ENCODE measurements at regions not wholly inside any gene's neighbourhood (a gene's known extent, or its start where the extent isn't known, plus 50 kb on each side); places are given as distances from the start of the nearest gene placed in this dataset.
"Not testable (repeated sequence)": the region's sequence is repeated elsewhere in the genome, so short reads cannot be mapped to it uniquely, and the experiment has no call there.

DNA sequence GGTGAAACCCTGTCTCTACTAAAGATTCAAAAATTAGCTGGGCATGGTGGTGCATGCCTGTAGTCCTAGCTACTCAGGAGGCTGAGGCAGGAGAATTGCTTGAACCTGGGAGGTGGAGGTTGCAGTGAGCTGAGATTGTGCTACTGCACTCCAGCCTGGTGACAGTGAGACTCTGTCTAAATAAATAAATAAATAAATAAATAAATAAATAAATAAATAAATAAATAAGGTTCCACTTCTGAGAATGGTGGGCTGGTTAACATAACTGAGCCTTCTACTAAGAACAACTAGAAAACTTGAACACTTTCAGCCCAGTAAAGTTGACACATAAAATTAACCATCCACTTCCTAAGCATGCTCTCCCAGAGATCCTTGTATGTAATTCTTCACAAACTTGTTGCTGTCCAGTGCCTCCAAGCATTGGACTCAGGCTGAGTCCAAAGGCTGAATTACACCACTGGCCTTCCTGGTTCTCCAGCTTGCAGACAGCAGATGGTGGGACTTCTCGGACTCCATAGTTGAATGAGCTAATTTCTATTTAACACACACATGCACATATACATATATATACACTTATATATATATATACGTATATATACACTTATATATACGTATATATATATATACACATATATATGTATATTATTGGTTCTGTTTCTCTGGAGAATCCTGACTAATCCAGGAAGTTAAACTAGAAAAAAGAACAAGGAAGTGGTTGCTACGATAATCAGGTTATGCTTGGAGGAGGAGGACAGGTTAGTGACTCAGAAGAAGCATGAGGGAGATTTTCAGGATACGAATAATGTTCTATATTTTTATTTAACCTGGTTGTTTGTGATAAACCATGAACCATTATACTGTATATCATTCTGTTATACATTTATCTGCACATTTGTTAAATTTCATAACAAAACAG, 348.8 kb downstream of the METTL4 start:
- Mint-ChIP-seq H3K4me1 (no peaks in the 10 kb centered on the region), H3K27me3 (peaks cover 4 to 36% (median 35%) of the 10 kb centered on the region in 3 donors), H3K27ac (no peak overlapping the region), H3K4me3 (no peak overlapping the region), H3K9me3 (peaks cover 0 to 2% (median 0%) of the 10 kb centered on the region in 7 donors), H3K36me3 (no peaks in the 10 kb centered on the region)
- DNase-seq (no peak), ATAC-seq (ENCODE audit: low read depth in 2 of 2) (no peak)

DNA sequence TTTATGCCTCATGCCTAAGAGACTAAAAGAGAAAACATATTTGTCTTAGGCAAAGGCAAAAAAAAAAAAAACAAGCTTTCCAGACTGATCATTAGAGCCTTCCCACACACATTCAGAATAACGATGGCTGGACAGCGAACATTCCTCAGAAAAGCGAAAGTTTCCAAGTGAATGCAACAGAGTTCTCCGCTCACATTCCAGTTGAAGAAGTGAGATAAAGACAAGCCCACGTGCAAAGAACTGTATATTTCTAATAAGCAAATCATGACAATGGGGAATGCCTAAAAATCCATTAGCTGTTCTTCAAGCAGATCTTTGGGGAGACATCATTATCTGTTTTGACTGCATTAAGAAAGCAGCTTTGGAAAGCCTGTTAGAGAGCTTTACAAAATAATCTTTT, 347.9 kb downstream of the METTL4 start:
- H3K27me3 Mint-ChIP-seq, result peaks cover 4 to 35% (median 32%) of the 10 kb centered on the region in 3 donors
- H3K4me3 Mint-ChIP-seq, result no peak overlapping the region
- no peak overlapping the region for H3K27ac Mint-ChIP-seq
- peaks cover 0 to 2% (median 0%) of the 10 kb centered on the region in 7 donors for H3K9me3 Mint-ChIP-seq
- ATAC-seq (ENCODE audit: low read depth in 2 of 2), result no peak
- no peak for DNase-seq
- H3K36me3 Mint-ChIP-seq, result no peaks in the 10 kb centered on the region
- no peaks in the 10 kb centered on the region for H3K4me1 Mint-ChIP-seq

DNA sequence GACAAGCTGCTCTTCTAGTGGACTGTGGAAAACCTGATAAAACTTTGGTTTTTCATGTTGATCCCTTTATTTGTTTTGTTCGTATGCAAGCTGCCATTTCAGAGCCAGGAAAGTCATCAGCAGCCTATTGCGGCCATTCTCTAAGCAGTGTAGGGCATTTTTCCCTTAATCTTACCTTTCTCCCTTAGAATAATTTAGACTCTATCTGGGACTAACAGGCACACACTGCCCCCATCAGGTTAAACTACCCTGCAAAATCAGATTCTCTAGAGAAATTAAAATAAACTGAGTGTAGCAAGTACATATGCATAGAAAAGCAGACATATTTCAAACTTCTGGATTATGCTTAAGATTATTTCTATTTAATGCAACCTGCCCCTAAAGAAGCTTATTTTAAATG, 347.5 kb downstream of the METTL4 start:
- DNase-seq (no peak), ATAC-seq (ENCODE audit: low read depth in 2 of 2) (no peak)
- H3K27ac Mint-ChIP-seq, result no peak overlapping the region
- H3K4me3 Mint-ChIP-seq, result no peak overlapping the region
- H3K9me3 Mint-ChIP-seq, result peaks cover 0 to 2% (median 0%) of the 10 kb centered on the region in 7 donors
- H3K4me1 Mint-ChIP-seq, result no peaks in the 10 kb centered on the region
- peaks cover 4 to 32% (median 28%) of the 10 kb centered on the region in 3 donors for H3K27me3 Mint-ChIP-seq
- H3K36me3 Mint-ChIP-seq, result no peaks in the 10 kb centered on the region

DNA sequence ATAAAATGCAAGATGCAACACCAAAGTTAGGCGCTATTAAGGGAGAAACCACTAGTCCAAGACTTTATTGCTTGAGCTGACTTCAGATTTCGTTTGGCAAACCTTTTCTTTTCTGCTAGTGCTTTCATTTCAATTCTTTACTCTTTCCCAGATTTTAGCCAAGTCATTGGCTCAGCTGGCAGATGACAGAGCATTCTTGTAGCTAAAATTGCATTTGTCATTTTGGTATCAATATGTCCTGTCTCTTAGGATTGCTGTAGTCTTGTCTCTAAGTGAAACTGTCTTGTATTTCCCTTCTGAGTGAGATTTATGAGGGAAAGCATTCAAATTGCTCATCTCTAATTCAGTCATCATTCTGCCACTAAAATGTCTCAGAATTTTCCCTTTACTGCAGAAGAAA, 335.1 kb downstream of the METTL4 start:
- no peak for ATAC-seq (ENCODE audit: low read depth in 2 of 2)
- H3K9me3 Mint-ChIP-seq, result no peaks in the 10 kb centered on the region
- H3K27ac Mint-ChIP-seq, result no peak overlapping the region
- peaks cover 0 to 17% (median 13%) of the 10 kb centered on the region in 3 donors for H3K27me3 Mint-ChIP-seq
- H3K36me3 Mint-ChIP-seq, result no peaks in the 10 kb centered on the region
- no peak for DNase-seq
- no peaks in the 10 kb centered on the region for H3K4me1 Mint-ChIP-seq
- no peak overlapping the region for H3K4me3 Mint-ChIP-seq

DNA sequence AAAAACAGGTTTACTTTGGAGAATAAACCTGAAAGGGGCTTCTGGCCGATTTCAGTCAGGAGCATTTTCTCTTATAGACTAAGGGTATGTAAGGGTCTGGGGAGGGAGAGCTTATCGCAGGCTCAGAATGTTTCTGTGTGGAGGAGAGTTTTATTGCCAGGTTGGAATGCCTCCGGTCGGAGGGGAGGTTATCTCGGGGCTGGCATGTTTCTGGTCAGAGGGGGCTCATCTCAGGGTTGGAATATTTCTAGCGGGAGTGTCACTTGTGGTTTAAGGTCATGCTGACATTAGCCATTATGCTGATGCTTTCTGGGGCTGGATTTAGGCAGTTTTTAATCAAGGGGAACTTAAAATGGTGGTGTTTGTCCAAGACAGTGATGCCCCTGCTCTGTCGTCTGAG, 333.6 kb downstream of the METTL4 start:
- no peaks in the 10 kb centered on the region for H3K36me3 Mint-ChIP-seq
- H3K27me3 Mint-ChIP-seq, result peaks cover 0 to 17% (median 13%) of the 10 kb centered on the region in 3 donors
- ATAC-seq (ENCODE audit: low read depth in 2 of 2) (no peak), DNase-seq (no peak)
- H3K27ac Mint-ChIP-seq, result no peak overlapping the region
- H3K9me3 Mint-ChIP-seq, result no peaks in the 10 kb centered on the region
- H3K4me3 Mint-ChIP-seq, result no peak overlapping the region
- H3K4me1 Mint-ChIP-seq, result no peaks in the 10 kb centered on the region

DNA sequence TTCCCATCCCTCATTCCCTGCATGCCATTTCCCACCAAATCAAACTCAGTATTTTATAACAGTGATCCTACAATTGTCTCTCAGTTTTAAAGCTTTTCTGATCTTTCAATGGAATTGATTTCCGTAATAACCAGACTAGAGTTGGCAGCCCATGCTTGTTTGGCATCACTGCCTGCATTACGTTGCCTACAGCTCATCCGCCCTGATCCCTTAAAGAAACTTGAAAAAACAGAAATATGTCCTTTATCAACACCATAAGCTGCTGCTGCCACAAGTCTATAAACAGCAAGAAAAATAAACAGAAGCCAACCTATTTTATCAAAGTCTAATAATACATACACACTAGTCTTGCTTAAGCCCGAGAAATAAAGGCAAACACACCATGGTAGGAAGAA, 331.0 kb downstream of the METTL4 start:
- ATAC-seq (ENCODE audit: low read depth in 2 of 2) (no peak), DNase-seq (no peak)
- H3K4me3 Mint-ChIP-seq, result no peak overlapping the region
- no peak overlapping the region for H3K27ac Mint-ChIP-seq
- H3K4me1 Mint-ChIP-seq, result no peaks in the 10 kb centered on the region
- H3K36me3 Mint-ChIP-seq, result no peaks in the 10 kb centered on the region
- peaks cover 0 to 4% (median 0%) of the 10 kb centered on the region in 7 donors for H3K9me3 Mint-ChIP-seq
- peaks cover 4 to 35% (median 27%) of the 10 kb centered on the region in 3 donors for H3K27me3 Mint-ChIP-seq

DNA sequence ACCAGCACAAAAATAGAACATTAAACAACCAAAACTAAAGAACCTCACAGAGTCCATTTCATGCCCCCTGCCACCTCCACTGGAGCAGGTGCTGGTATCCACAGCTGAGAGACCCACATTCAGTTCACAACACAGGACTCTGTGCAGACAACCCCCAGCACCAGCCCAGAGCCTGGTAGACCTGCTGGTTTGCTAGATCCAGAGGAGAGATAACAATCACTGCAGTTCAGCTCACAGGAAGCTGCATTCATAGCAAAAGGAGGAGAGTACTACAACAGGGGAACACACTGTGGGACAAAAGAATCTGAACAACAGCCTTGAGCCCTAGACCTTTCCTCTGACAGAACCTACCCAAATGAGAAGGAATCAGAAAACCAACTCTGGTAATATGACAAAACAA, 326.7 kb downstream of the METTL4 start:
- peaks cover 0 to 8% of the 10 kb centered on the region in 2 donors for H3K36me3 Mint-ChIP-seq
- H3K27ac Mint-ChIP-seq, result no peak overlapping the region
- peaks cover 11 to 35% (median 21%) of the 10 kb centered on the region in 3 donors for H3K27me3 Mint-ChIP-seq
- peaks cover 0 to 9% (median 2%) of the 10 kb centered on the region in 7 donors for H3K9me3 Mint-ChIP-seq
- H3K4me1 Mint-ChIP-seq, result no peaks in the 10 kb centered on the region
- no peak for DNase-seq
- no peak overlapping the region for H3K4me3 Mint-ChIP-seq
- ATAC-seq (ENCODE audit: low read depth in 2 of 2), result no peak

DNA sequence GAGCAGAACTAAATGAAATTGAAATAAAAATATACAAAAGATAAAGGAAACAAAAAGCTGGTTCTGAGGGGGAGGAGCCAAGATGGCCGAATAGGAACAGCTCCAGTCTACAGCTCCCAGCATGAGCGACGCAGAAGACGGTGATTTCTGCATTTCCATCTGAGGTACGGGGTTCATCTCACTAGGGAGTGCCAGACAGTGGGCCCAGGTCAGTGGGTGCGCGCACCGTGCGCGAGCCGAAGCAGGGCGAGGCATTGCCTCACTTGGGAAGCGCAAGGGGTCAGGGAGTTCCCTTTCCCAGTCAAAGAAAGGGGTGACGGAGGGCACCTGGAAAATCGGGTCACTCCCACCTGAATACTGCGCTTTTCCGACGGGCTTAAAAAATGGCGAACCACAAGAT, 324.2 kb downstream of the METTL4 start:
- H3K27me3 Mint-ChIP-seq, result peaks cover 11 to 27% (median 14%) of the 10 kb centered on the region in 3 donors
- H3K36me3 Mint-ChIP-seq; H3K27ac Mint-ChIP-seq; H3K4me1 Mint-ChIP-seq; ATAC-seq (ENCODE audit: low read depth in 2 of 2); DNase-seq; H3K9me3 Mint-ChIP-seq; H3K4me3 Mint-ChIP-seq: not testable (repeated sequence)

DNA sequence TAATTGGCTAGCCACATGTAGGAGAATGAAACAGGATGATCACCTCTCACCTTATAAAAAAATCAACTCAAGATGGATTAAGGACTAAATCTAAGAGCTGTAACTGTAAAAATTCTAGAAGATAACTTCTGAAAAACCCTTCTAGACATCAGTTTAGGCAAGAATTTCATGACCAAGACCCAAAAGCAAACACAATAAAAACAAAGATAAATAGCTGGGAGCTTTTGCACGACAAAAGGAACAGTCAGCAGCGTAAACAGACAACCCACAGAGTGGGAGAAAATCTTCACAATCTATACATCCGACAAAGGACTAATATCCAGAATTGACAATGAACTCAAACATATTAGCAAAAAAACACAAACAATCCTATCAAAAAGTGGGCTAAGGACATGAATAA, 316.3 kb downstream of the METTL4 start:
- ATAC-seq (ENCODE audit: low read depth in 2 of 2) (no peak), DNase-seq (no peak)
- Mint-ChIP-seq H3K27me3 (no peaks in the 10 kb centered on the region), H3K4me1 (no peaks in the 10 kb centered on the region), H3K36me3 (no peaks in the 10 kb centered on the region), H3K27ac (no peak overlapping the region), H3K4me3 (no peak overlapping the region), H3K9me3 (peaks cover 0 to 27% (median 7%) of the 10 kb centered on the region in 7 donors)

DNA sequence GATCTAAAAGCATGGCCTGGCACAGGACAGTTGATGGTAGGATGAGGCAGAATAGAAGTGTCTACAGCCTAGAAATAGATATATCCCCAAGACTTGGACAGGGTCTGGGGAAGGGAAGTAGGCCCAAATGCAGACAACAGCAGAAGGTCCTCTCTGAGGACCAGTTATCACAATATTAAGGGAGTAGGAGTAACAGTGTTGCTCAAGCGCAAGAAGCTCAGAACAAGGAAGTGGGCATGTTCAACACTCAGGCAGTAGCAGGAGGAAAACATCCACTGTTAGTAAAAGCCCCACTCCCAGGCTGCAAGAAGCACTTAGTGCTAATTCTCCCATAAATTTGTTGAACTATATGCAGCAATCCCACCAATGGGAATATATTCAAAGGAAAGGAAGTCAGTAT, 314.7 kb downstream of the METTL4 start:
- H3K27ac Mint-ChIP-seq, result no peak overlapping the region
- no peaks in the 10 kb centered on the region for H3K4me1 Mint-ChIP-seq
- no peak overlapping the region for H3K4me3 Mint-ChIP-seq
- peaks cover 0 to 27% (median 6%) of the 10 kb centered on the region in 7 donors for H3K9me3 Mint-ChIP-seq
- DNase-seq (no peak), ATAC-seq (ENCODE audit: low read depth in 2 of 2) (no peak)
- H3K27me3 Mint-ChIP-seq, result peaks cover 0 to 4% (median 0%) of the 10 kb centered on the region in 3 donors
- no peaks in the 10 kb centered on the region for H3K36me3 Mint-ChIP-seq

DNA sequence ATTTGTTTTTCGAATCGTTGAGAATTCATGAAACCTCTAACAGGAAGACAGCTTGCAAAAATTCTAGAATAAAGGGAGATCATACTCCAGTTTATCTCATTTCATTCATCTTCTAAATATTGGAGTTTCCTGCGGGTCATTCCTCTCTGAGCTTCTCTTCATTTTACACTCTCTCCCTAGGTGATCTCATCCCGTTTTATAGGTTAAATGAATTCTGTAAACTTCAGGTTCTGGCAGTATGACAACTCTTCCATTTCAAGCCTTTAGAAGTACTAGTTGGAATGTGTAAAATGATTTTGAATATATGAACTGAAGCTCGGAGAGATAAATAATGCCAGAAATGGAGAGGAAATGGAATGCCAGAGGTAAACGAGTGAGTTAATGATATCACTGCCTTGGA, 312.4 kb downstream of the METTL4 start:
- ATAC-seq (ENCODE audit: low read depth in 2 of 2) (no peak), DNase-seq (no peak)
- no peak overlapping the region for H3K4me3 Mint-ChIP-seq
- H3K4me1 Mint-ChIP-seq, result no peaks in the 10 kb centered on the region
- peaks cover 0 to 9% (median 0%) of the 10 kb centered on the region in 3 donors for H3K27me3 Mint-ChIP-seq
- H3K9me3 Mint-ChIP-seq, result peaks cover 0 to 19% (median 6%) of the 10 kb centered on the region in 7 donors
- H3K27ac Mint-ChIP-seq, result no peak overlapping the region
- H3K36me3 Mint-ChIP-seq, result no peaks in the 10 kb centered on the region

DNA sequence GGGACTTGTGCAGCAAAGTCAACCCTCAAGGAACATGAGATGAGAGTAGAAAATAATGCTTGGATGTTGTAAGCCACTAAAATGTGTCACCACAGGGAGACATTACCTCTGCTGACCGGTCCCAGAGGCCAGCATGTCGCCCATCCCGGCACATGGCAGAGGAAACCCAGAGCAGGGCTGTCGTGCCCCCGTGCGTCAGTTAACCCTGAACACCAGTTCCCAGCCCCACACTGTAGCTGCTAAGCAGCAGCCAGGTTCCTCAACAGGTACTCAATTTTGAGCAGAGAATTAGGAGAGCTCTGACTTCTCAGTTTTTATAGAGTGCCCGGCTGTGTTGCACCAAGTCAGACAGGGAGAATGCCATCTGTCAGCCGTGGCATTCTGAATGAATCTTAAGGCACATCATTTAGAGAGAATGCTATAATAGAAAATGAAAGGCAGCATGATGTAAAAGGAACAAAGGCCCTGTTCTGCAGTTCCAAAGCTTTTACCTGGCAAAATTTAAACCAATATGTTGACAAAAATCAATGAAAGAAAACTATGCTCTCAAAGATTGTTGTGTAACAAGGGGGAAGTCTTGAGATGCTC, 307.9 kb downstream of the METTL4 start:
- no peaks in the 10 kb centered on the region for H3K36me3 Mint-ChIP-seq
- no peak for ATAC-seq (ENCODE audit: low read depth in 2 of 2)
- no peaks in the 10 kb centered on the region for H3K4me1 Mint-ChIP-seq
- no peak overlapping the region for H3K4me3 Mint-ChIP-seq
- H3K27me3 Mint-ChIP-seq, result peaks cover 12 to 27% (median 12%) of the 10 kb centered on the region in 3 donors
- no peaks in the 10 kb centered on the region for H3K9me3 Mint-ChIP-seq
- no peak overlapping the region for H3K27ac Mint-ChIP-seq
- DNase-seq, result no peak

DNA sequence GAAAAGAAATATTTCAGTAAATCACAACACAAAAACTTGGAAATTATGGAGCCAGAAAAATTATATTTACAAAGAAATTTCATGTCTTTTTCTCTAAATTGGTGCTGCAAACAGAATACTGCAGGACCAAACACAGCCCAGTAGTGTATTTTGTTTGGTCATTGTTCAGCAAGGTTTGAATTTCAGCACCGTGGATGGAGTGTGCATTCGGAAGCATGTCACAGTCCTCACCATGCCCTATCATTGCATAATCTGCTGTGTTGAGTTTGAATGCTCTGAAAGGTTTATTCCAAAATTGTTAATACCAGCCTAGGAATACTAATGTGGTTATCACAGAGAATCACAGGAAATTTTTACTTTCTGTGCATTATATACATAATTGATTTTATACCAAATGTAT, 296.7 kb downstream of the METTL4 start:
- peaks cover 5 to 16% (median 13%) of the 10 kb centered on the region in 3 donors for H3K27me3 Mint-ChIP-seq
- no peak for DNase-seq
- H3K36me3 Mint-ChIP-seq, result no peaks in the 10 kb centered on the region
- H3K4me1 Mint-ChIP-seq, result no peaks in the 10 kb centered on the region
- ATAC-seq (ENCODE audit: low read depth in 2 of 2), result no peak
- H3K4me3 Mint-ChIP-seq, result no peak overlapping the region
- no peak overlapping the region for H3K27ac Mint-ChIP-seq
- H3K9me3 Mint-ChIP-seq, result no peaks in the 10 kb centered on the region

DNA sequence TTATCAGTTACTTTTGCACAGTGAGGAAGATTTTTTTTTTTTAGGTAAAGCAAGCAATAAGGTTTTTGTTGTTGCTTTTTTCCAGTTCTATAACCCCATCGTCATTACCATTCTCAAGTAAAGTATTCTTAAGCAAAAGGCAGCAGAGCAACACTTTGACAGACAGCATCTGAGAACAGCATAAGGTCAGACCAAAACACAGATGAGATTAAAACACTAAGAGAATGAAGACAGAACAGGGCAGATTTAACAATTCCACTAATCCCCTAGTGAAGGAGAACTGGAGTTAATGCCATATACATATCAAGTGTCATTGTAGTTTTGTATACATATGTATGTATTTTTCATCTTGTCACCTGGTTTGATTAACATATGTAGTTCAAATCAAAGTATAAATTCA, 290.2 kb downstream of the METTL4 start:
- no peak for DNase-seq
- Mint-ChIP-seq H3K27ac (no peak overlapping the region), H3K36me3 (no peaks in the 10 kb centered on the region), H3K4me3 (no peak overlapping the region), H3K27me3 (peaks cover 0 to 8% (median 5%) of the 10 kb centered on the region in 3 donors), H3K9me3 (no peaks in the 10 kb centered on the region), H3K4me1 (no peaks in the 10 kb centered on the region)
- no peak for ATAC-seq (ENCODE audit: low read depth in 2 of 2)

Data from naive B cell (primary cell).